HEK293 (cell line): ENCODE measurements at regions not wholly inside any gene's neighbourhood (a gene's known extent, or its start where the extent isn't known, plus 50 kb on each side); places are given as distances from the start of the nearest gene placed in this dataset.

Experiments used
- MYNN ChIP-seq: fragments of 450-650 bp; formaldehyde crosslinking; IDR thresholded peaks from 2 replicates; pipeline ENCODE4 v1.5.1; 2016; ENCODE audit warnings: missing biosample characterization, missing genetic modification characterization, borderline replicate concordance
- OVOL3 ChIP-seq: fragments of 450-650 bp; formaldehyde crosslinking; IDR thresholded peaks from 2 replicates; pipeline ENCODE4 v1.5.1; 2016; ENCODE audit warnings: missing biosample characterization, missing genetic modification characterization
- SP2 ChIP-seq: fragments of 450-650 bp; formaldehyde crosslinking; IDR thresholded peaks from 2 replicates; pipeline ENCODE4 v1.5.1; 2016; ENCODE audit warnings: missing biosample characterization, missing genetic modification characterization
- TCF7L2 ChIP-seq: IDR thresholded peaks from 2 replicates; pipeline ENCODE4 v1.6.1; 2011; ENCODE audit warnings: low read depth, mild to moderate bottlenecking, inconsistent platforms, low read length, moderate library complexity, borderline replicate concordance
- ZBTB8A ChIP-seq: fragments of 450-650 bp; formaldehyde crosslinking; IDR thresholded peaks from 2 replicates; pipeline ENCODE4 v1.5.1; 2016; ENCODE audit warnings: missing biosample characterization, missing genetic modification characterization
- ZFP3 ChIP-seq: fragments of 450-650 bp; formaldehyde crosslinking; IDR thresholded peaks from 2 replicates; pipeline ENCODE4 v1.5.1; 2016; ENCODE audit warnings: low read depth, missing biosample characterization, missing genetic modification characterization
- ZNF350 ChIP-seq: fragments of 450-650 bp; formaldehyde crosslinking; IDR thresholded peaks from 2 replicates; pipeline ENCODE4 v1.5.0; 2017; ENCODE audit warnings: missing biosample characterization, mild to moderate bottlenecking, missing genetic modification characterization
- ZNF37A ChIP-seq: fragments of 450-650 bp; IDR thresholded peaks from 2 replicates; pipeline ENCODE4 v1.5.1; 2018; ENCODE audit warnings: missing biosample characterization, missing genetic modification characterization
- ZNF530 ChIP-seq: fragments of 450-650 bp; formaldehyde crosslinking; IDR thresholded peaks from 2 replicates; pipeline ENCODE4 v1.5.1; 2016; ENCODE audit warnings: low read depth, missing biosample characterization, missing genetic modification characterization
- ZNF785 ChIP-seq: fragments of 450-650 bp; formaldehyde crosslinking; IDR thresholded peaks from 2 replicates; pipeline ENCODE4 v1.5.1; 2016; ENCODE audit warnings: missing biosample characterization, missing genetic modification characterization
- ZSCAN4 ChIP-seq: fragments of 450-650 bp; formaldehyde crosslinking; IDR thresholded peaks from 2 replicates; pipeline ENCODE4 v1.5.1; 2017; ENCODE audit warnings: missing biosample characterization, missing genetic modification characterization
- TF ChIP-seq, protein P1 (sequence below): fragments of 450-650 bp; formaldehyde crosslinking; IDR thresholded peaks from 2 replicates; pipeline ENCODE4 v1.5.1; 2016; ENCODE audit warnings: missing biosample characterization, missing genetic modification characterization

- TF ChIP-seq TCF7L2 (no peak), ZNF785 (tag by site-specific recombination) (no peak), ZFP3 (tag by site-specific recombination) (no peak), ZNF350 (no peak), ZNF37A (tag by site-specific recombination) (no peak), ZNF530 (no peak), ZSCAN4 (tag by site-specific recombination) (no peak), MYNN (no peak), OVOL3 (tag by site-specific recombination) (no peak), SP2 (tag by site-specific recombination) (no peak), ZBTB8A (no peak)
- TF ChIP-seq, protein P1, sequence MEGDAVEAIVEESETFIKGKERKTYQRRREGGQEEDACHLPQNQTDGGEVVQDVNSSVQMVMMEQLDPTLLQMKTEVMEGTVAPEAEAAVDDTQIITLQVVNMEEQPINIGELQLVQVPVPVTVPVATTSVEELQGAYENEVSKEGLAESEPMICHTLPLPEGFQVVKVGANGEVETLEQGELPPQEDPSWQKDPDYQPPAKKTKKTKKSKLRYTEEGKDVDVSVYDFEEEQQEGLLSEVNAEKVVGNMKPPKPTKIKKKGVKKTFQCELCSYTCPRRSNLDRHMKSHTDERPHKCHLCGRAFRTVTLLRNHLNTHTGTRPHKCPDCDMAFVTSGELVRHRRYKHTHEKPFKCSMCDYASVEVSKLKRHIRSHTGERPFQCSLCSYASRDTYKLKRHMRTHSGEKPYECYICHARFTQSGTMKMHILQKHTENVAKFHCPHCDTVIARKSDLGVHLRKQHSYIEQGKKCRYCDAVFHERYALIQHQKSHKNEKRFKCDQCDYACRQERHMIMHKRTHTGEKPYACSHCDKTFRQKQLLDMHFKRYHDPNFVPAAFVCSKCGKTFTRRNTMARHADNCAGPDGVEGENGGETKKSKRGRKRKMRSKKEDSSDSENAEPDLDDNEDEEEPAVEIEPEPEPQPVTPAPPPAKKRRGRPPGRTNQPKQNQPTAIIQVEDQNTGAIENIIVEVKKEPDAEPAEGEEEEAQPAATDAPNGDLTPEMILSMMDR (tag by site-specific recombination): no peak
Measured at GRCh38 chr1:189627427-189627826, 850.2 kb downstream of the BRINP3 start.
